PC-3 (cell line): ENCODE measurements at regions not wholly inside any gene's neighbourhood (a gene's known extent, or its start where the extent isn't known, plus 50 kb on each side); places are given as distances from the start of the nearest gene placed in this dataset.
A peak's percentile ranks its signal among the peaks of the same experiment; 100 is the strongest.

Experiments
- ATAC-seq: fragments of 200-7000 bp; cut with Tn5 transposase; 2 replicates; pipeline ENCODE4 v1.9.1; 2020; ENCODE audit warnings: mild to moderate bottlenecking, moderate library complexity
- BruUV-seq: library from RNA; stranded (reverse); fragments of 400-500 nt; replicated peaks from 2 replicates; lab custom pipeline; 2021; lab: Mats Ljungman, UMichigan
- CTCF ChIA-PET: fragments of 300-600 bp; sonication (Branson Sonifier 250); formaldehyde crosslinking; loops from one replicate; lab custom pipeline; 2022; ENCODE audit warnings: antibody characterized with exemption; lab: Charles Lee
- POLR2A ChIA-PET: fragments of 300-600 bp; sonication (Branson Sonifier 250); formaldehyde crosslinking; loops from one replicate; lab custom pipeline; 2022; ENCODE audit warnings: antibody characterized with exemption; ENCODE audit not compliant: unreplicated experiment; lab: Charles Lee
- DNase-seq: peaks from one replicate; pipeline ENCODE4 v3.0.0-alpha.2; 2015
- H2AFZ ChIP-seq: fragments of 300-600 bp; sonication (generic); 2 replicates; pipeline ENCODE4 v1.6.0; 2016; ENCODE audit warnings: antibody characterized with exemption, low read length
- H3F3A ChIP-seq: fragments of 300-600 bp; sonication (generic); one replicate; pipeline ENCODE4 v1.6.0; 2017; ENCODE audit warnings: antibody characterized with exemption, low read length, control low read depth, mild to moderate bottlenecking; ENCODE audit not compliant: unreplicated experiment
- H3K27ac ChIP-seq: fragments of 300-600 bp; sonication (generic); 2 replicates; pipeline ENCODE4 v1.5.1; 2016; ENCODE audit warnings: mild to moderate bottlenecking, low read length
- H3K27me3 ChIP-seq: fragments of 300-600 bp; sonication (generic); 2 replicates; pipeline ENCODE4 v1.6.1; 2016; ENCODE audit warnings: low read length, mixed read lengths
- H3K36me3 ChIP-seq: fragments of 300-600 bp; sonication (generic); 2 replicates; pipeline ENCODE4 v1.6.1; 2016; ENCODE audit warnings: low read depth, mixed run types, low read length, mixed read lengths
- H3K4me1 ChIP-seq: fragments of 300-600 bp; sonication (generic); 2 replicates; pipeline ENCODE4 v1.5.1; 2016; ENCODE audit warnings: low read length; ENCODE audit not compliant: insufficient read depth
- H3K4me2 ChIP-seq: fragments of 300-600 bp; sonication (generic); 2 replicates; pipeline ENCODE4 v1.6.0; 2016; ENCODE audit warnings: low read length
- H3K4me3 ChIP-seq: fragments of 300-600 bp; sonication (generic); 2 replicates; pipeline ENCODE4 v1.5.1; 2016; ENCODE audit warnings: mild to moderate bottlenecking, low read length, mixed read lengths
- H3K79me2 ChIP-seq: fragments of 300-600 bp; sonication (generic); 2 replicates; pipeline ENCODE4 v1.6.1; 2017; ENCODE audit warnings: low read length, mixed read lengths
- H3K9ac ChIP-seq: fragments of 300-600 bp; sonication (generic); 2 replicates; pipeline ENCODE4 v1.6.0; 2016; ENCODE audit warnings: mild to moderate bottlenecking, low read length
- H3K9me2 ChIP-seq: fragments of 300-600 bp; sonication (generic); replicated peaks from 2 replicates; pipeline ENCODE4 v1.6.1; 2016; ENCODE audit warnings: mixed run types, low read length, mixed read lengths
- H3K9me3 ChIP-seq: fragments of 300-600 bp; sonication (generic); 2 replicates; pipeline ENCODE4 v1.6.1; 2016; ENCODE audit warnings: low read length, mixed read lengths
- H4K20me1 ChIP-seq: fragments of 300-600 bp; sonication (generic); 2 replicates; pipeline ENCODE4 v1.6.1; 2016; ENCODE audit warnings: low read length, mixed read lengths
- EZH2 ChIP-seq: fragments of 300-600 bp; sonication (generic); IDR thresholded peaks from one replicate; pipeline ENCODE4 v1.6.1; 2017; ENCODE audit warnings: antibody characterized with exemption, mild to moderate bottlenecking, low read length; ENCODE audit not compliant: unreplicated experiment
- EZH2phosphoT487 ChIP-seq: fragments of 300-600 bp; sonication (generic); IDR thresholded peaks from 2 replicates; pipeline ENCODE4 v1.6.1; 2018; ENCODE audit warnings: mild to moderate bottlenecking, antibody characterized with exemption, low read length, borderline replicate concordance
- intact Hi-C: fragments of 100-400 bp; cut with micrococcal nuclease; formaldehyde crosslinking; loops from 2 replicates; pipeline ENCODE4 v1.9.0; 2023
- TF ChIP-seq, protein P1 (sequence below): fragments of 300-600 bp; sonication (generic); conservative IDR thresholded peaks from 2 replicates; pipeline ENCODE4 v1.5.1; 2017; ENCODE audit warnings: antibody characterized with exemption, low read depth, mild to moderate bottlenecking, low read length

DNA sequence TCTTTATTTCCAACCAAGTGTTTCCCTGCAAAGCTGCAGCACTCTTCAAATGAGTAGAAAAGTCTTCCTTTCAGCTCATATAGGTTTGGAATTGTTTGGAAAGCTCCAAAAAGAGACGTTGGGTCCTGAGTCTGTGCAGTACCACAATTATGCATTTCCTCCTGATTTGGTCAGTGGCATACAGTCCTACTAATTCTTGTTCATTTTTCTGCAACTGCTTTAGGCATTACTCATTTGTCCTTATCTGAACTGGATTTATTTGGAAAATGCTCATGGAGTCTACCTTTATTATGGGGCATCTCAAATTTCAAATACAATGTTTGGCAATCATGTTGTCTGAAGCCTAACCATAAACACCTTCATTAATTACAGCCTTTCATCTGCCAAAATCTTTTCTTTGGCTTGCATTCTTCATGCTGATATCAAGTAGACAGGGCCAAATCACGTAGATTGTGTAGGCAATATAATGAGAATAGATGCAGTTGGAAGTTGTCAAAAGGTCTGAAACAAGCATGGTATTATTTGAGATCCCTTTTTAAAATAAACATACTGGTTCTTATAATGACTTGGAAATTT, 232.8 kb downstream of the TLE1 start:
- H4K20me1 ChIP-seq: no peaks in the 10 kb centered on the region
- no peak overlapping the region for H2AFZ ChIP-seq
- intact Hi-C loops: no loop called here
- H3K9ac ChIP-seq: no peak overlapping the region
- H3K9me3 ChIP-seq: no peaks in the 10 kb centered on the region
- CTCF ChIA-PET: no interaction called here
- peaks cover 11% of the 10 kb centered on the region for H3K4me1 ChIP-seq
- peak overlapping the region; percentile 33 for H3K4me2 ChIP-seq
- TF ChIP-seq, protein P1, sequence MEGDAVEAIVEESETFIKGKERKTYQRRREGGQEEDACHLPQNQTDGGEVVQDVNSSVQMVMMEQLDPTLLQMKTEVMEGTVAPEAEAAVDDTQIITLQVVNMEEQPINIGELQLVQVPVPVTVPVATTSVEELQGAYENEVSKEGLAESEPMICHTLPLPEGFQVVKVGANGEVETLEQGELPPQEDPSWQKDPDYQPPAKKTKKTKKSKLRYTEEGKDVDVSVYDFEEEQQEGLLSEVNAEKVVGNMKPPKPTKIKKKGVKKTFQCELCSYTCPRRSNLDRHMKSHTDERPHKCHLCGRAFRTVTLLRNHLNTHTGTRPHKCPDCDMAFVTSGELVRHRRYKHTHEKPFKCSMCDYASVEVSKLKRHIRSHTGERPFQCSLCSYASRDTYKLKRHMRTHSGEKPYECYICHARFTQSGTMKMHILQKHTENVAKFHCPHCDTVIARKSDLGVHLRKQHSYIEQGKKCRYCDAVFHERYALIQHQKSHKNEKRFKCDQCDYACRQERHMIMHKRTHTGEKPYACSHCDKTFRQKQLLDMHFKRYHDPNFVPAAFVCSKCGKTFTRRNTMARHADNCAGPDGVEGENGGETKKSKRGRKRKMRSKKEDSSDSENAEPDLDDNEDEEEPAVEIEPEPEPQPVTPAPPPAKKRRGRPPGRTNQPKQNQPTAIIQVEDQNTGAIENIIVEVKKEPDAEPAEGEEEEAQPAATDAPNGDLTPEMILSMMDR: no peak
- TF ChIP-seq EZH2phosphoT487 (no peak), EZH2 (no peak)
- H3K4me3 ChIP-seq: no peak overlapping the region
- POLR2A ChIA-PET: no interaction called here
- ATAC-seq (no peak; the same call in 1 of the 2 replicates), DNase-seq (peak; percentile 38)
- H3K9me2 ChIP-seq: no peaks in the 10 kb centered on the region
- no TSS peak for BruUV-seq
- H3K27ac ChIP-seq: no peak overlapping the region
- no peaks in the 10 kb centered on the region for H3K79me2 ChIP-seq
- no peaks in the 10 kb centered on the region for H3K36me3 ChIP-seq
- no peaks in the 10 kb centered on the region for H3F3A ChIP-seq
- H3K27me3 ChIP-seq: no peaks in the 10 kb centered on the region

- Histone ChIP-seq H3K4me2 (no peak overlapping the region), H3K36me3 (no peaks in the 10 kb centered on the region), H2AFZ (no peak overlapping the region), H3K27ac (no peak overlapping the region), H3K27me3 (no peaks in the 10 kb centered on the region), H3K4me3 (no peak overlapping the region), H4K20me1 (no peaks in the 10 kb centered on the region), H3K9ac (no peak overlapping the region), H3K4me1 (peaks cover 11% of the 10 kb centered on the region), H3K79me2 (no peaks in the 10 kb centered on the region), H3K9me2 (no peaks in the 10 kb centered on the region), H3F3A (no peaks in the 10 kb centered on the region), H3K9me3 (no peaks in the 10 kb centered on the region)
- POLR2A ChIA-PET: no interaction called here
- CTCF ChIA-PET: no interaction called here
- TF ChIP-seq EZH2phosphoT487 (no peak), EZH2 (no peak)
- TF ChIP-seq, protein P1: no peak
- BruUV-seq: no TSS peak
- ATAC-seq (no peak), DNase-seq (no peak)
- intact Hi-C loops: no loop called here
These were observed 233.7 kb downstream of the TLE1 start for GRCh38 chr9:81455462-81456219.
